Esophagus squamous epithelium (tissue), 4 donors: ENCODE measurements at regions not wholly inside any gene's neighbourhood (a gene's known extent, or its start where the extent isn't known, plus 50 kb on each side); places are given as distances from the start of the nearest gene placed in this dataset.

ENCODE experiments used
- POLR2A ChIP-seq, 4 donors: fragments of 450-650 bp; IDR thresholded peaks; one replicate each; pipeline ENCODE4 v1.6.1; 2017; ENCODE audit warnings: antibody characterized with exemption in 4 of 4, mild to moderate bottlenecking in 4 of 4, moderate library complexity in 3 of 4
- TF ChIP-seq, protein P1 (sequence below), 6 experiments: fragments of 450-650 bp in 4 of 6; fragments of 200-600 bp in 2 of 6; sonication (generic) in 2 of 6; IDR thresholded peaks; one replicate each; pipeline ENCODE4 v1.5.1; 2016 to 2019; ENCODE audit warnings: antibody characterized with exemption in 6 of 6, mild to moderate bottlenecking in 4 of 6, moderate library complexity in 4 of 6

DNA sequence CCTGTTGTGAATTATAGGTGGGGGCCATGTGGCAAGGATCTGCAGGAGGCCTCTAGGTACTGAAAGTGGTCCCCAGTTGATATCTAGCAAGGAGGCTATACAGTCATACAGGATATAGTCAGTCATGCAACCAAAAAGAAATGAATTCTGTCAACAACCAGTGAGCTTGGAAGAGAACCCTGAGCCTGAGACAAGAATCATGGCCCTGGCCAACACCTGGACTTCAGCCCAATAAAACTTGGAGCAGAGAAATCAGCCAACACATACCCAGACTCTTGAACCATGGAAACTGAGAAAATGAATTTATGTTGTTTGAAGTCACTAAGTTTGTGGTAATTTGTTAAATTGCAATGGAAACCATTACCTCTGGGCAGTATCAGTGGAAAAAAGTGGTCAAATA, 370.2 kb downstream of the KIF16B start:
- TF ChIP-seq POLR2A (IDR thresholded peaks at IDR 0.05) = no peak
- TF ChIP-seq, protein P1, sequence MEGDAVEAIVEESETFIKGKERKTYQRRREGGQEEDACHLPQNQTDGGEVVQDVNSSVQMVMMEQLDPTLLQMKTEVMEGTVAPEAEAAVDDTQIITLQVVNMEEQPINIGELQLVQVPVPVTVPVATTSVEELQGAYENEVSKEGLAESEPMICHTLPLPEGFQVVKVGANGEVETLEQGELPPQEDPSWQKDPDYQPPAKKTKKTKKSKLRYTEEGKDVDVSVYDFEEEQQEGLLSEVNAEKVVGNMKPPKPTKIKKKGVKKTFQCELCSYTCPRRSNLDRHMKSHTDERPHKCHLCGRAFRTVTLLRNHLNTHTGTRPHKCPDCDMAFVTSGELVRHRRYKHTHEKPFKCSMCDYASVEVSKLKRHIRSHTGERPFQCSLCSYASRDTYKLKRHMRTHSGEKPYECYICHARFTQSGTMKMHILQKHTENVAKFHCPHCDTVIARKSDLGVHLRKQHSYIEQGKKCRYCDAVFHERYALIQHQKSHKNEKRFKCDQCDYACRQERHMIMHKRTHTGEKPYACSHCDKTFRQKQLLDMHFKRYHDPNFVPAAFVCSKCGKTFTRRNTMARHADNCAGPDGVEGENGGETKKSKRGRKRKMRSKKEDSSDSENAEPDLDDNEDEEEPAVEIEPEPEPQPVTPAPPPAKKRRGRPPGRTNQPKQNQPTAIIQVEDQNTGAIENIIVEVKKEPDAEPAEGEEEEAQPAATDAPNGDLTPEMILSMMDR (IDR thresholded peaks at IDR 0.05) = no peak
